NCI-H446 (cell line): ENCODE measurements at regions not wholly inside any gene's neighbourhood (a gene's known extent, or its start where the extent isn't known, plus 50 kb on each side); places are given as distances from the start of the nearest gene placed in this dataset.

Source experiments
- DNase-seq, 2 experiments: peaks; one replicate each; lab custom pipeline; 2025; lab: John Stamatoyannopoulos, UW

DNA sequence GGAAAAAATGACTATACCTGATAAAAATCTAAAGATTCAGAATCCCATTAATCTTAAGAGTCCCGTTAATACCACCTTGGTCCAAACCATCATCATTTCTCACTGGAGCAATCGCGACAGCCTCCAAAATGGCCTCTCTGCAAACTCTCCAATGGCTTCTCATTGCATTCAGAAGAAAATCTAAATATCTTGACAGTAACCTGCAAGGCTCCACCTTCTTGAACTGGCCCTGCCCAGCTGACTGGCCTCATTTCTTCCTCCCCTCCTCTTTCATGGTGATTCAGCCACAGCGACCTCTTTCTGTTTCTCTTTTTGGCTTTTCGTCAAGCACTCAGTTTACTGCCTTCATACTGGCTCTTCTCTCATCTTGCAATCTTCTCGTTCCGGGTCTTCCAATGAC is 56.2 kb upstream of the GPRIN3 start:
- no peak for DNase-seq

DNA sequence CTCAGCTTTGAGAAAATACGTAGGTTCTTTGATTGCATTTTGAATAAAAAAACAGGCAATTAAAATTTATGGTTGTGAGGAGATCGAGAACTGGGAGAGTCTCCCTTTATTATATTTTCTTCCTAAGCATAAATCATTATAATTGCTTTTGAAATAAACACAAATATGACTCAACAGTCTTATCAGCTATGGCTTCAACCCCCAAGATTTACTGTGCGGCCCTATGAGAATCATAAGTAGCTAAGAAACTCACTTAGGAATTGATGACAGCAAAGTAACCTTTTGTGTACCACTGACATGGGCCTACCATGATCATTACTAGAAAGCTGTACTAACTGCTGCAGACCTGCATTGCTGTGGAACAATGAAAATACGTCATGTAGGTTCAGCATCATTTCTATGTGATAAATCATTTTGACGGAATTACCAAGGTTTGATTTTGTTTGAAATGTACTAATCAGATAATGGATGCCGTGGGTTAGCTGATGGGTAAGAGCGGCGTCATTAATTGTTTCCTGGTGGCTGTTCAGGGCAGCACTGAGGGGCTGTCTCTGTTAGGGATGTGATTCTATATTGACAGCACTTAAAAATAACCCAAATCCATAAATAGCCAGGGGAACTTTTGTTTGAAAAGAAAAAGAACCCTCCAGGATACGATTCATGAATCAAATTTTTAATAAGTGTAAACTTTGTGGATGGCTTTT is 51.5 kb upstream of the GPRIN3 start:
- DNase-seq, result no peak

DNA sequence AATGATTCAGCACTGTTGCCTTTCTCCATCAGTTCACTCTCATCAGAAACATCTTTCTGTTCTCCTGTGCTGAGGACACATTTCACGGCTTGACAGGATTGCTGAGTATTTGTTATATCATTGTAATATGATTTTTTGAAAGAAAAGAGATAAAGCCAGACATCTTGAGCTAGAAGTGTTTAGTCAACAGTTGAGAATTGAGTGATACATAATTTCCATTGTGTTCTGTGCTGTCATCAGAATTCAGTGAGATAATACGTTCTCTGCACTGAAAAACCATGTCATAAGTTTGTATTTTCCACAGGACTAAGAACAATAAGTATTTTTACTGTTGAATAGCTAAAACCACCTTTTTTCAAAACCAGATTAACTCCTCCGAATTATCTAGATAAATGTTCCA is 50.2 kb upstream of the GPRIN3 start:
- no peak for DNase-seq
